GM23338 (cell line): ENCODE measurements at regions not wholly inside any gene's neighbourhood (a gene's known extent, or its start where the extent isn't known, plus 50 kb on each side); places are given as distances from the start of the nearest gene placed in this dataset.

Experiments used
- CREB1 ChIP-seq: fragments of 250-450 bp; sonication (Bioruptor Pico); IDR thresholded peaks from 2 replicates; pipeline ENCODE4 v1.5.0; 2020; ENCODE audit warnings: low read depth, mild to moderate bottlenecking, moderate library complexity
- CTCF ChIP-seq, 2 experiments: fragments of 200-600 bp in 1 of 2; sonication (generic) in 1 of 2; conservative IDR thresholded peaks; 2 replicates each; pipeline versions ENCODE4 v1.5.1 to v1.6.1; 2016 to 2017; ENCODE audit warnings: antibody characterized with exemption in 2 of 2, low read depth in 2 of 2, mild to moderate bottlenecking in 2 of 2, moderate library complexity in 1 of 2
- EZH2phosphoT487 ChIP-seq: fragments of 200-600 bp; sonication (generic); IDR thresholded peaks from one replicate; pipeline ENCODE4 v1.8.1; 2018; ENCODE audit warnings: antibody characterized with exemption; ENCODE audit not compliant: unreplicated experiment
- NANOG ChIP-seq: IDR thresholded peaks from 2 replicates; pipeline ENCODE4 v1.6.1; 2016; ENCODE audit warnings: antibody characterized with exemption, borderline replicate concordance
- POLR2AphosphoS5 ChIP-seq: IDR thresholded peaks from 2 replicates; pipeline ENCODE4 v1.6.1; 2016; ENCODE audit warnings: antibody characterized with exemption, low read depth
- REST ChIP-seq: IDR thresholded peaks from one replicate; pipeline ENCODE4 v1.6.1; 2018; ENCODE audit warnings: antibody characterized with exemption; ENCODE audit not compliant: unreplicated experiment
- STAT1 ChIP-seq: IDR thresholded peaks from one replicate; pipeline ENCODE4 v1.6.1; 2016; ENCODE audit warnings: antibody characterized with exemption; ENCODE audit not compliant: unreplicated experiment
- ZNF114 ChIP-seq: fragments of 250-450 bp; sonication (Bioruptor Pico); IDR thresholded peaks from 2 replicates; pipeline ENCODE4 v1.5.0; 2020; ENCODE audit warnings: mild to moderate bottlenecking, moderate library complexity
- ZNF331 ChIP-seq: fragments of 250-450 bp; sonication (Bioruptor Pico); IDR thresholded peaks from 2 replicates; pipeline ENCODE4 v1.5.0; 2020; ENCODE audit warnings: low read depth, mild to moderate bottlenecking, moderate library complexity
- ZNF462 ChIP-seq: fragments of 250-450 bp; sonication (Bioruptor Pico); IDR thresholded peaks from 2 replicates; pipeline ENCODE4 v1.5.0; 2020; ENCODE audit warnings: mild to moderate bottlenecking, moderate library complexity

- no peak for TF ChIP-seq ZNF462 (CRISPR knock-in tag)
- TF ChIP-seq EZH2phosphoT487: no peak
- no peak for TF ChIP-seq POLR2AphosphoS5
- TF ChIP-seq REST: no peak
- TF ChIP-seq ZNF114 (CRISPR knock-in tag): no peak
- no peak for TF ChIP-seq STAT1
- TF ChIP-seq CREB1 (CRISPR knock-in tag): no peak
- no peak for TF ChIP-seq NANOG
- no peak for TF ChIP-seq ZNF331 (CRISPR knock-in tag)
- TF ChIP-seq CTCF (conservative IDR thresholded peaks at IDR 0.05; ENCODE audit: low read depth in 2 of 2): no peak
Observed at GRCh38 chr15:69568173-69569009, 115.8 kb downstream of the RPLP1 start (continued).
